GOT3 (cell line): ENCODE measurements at regions not wholly inside any gene's neighbourhood (a gene's known extent, or its start where the extent isn't known, plus 50 kb on each side); places are given as distances from the start of the nearest gene placed in this dataset.

Experiments
- DNase-seq: peaks from one replicate; lab custom pipeline; 2025; ENCODE audit warnings: mixed read lengths; lab: John Stamatoyannopoulos, UW

- DNase-seq = no peak
These were observed 100.1 kb upstream of the KLF3 start for GRCh38 chr4:38563707-38564495.

GRCh38 chr4:38565271-38566199, 98.5 kb upstream of the KLF3 start:
- no peak for DNase-seq

GRCh38 chr4:38566806-38567398, 97.1 kb upstream of the KLF3 start:
- no peak for DNase-seq

GRCh38 chr4:38567457-38567856, 96.5 kb upstream of the KLF3 start:
- DNase-seq = no peak

- no peak for DNase-seq
These were observed 95.2 kb upstream of the KLF3 start for GRCh38 chr4:38568768-38569167.

- no peak for DNase-seq
These were observed 93.2 kb upstream of the KLF3 start for GRCh38 chr4:38570647-38571276.

- DNase-seq = no peak
These were observed 91.2 kb upstream of the KLF3 start for GRCh38 chr4:38572793-38573192.

GRCh38 chr4:38574559-38575333, 89.3 kb upstream of the KLF3 start:
- no peak for DNase-seq

- no peak for DNase-seq
These were observed 87.2 kb upstream of the KLF3 start for GRCh38 chr4:38576767-38577166.

GRCh38 chr4:38577462-38577861, 86.5 kb upstream of the KLF3 start:
- no peak for DNase-seq

GRCh38 chr4:38581426-38582106, 82.4 kb upstream of the KLF3 start:
- no peak for DNase-seq

- DNase-seq = no peak
These were observed 81.6 kb upstream of the KLF3 start for GRCh38 chr4:38582445-38582844.

- no peak for DNase-seq
These were observed 81.0 kb upstream of the KLF3 start for GRCh38 chr4:38582889-38583470.

- no peak for DNase-seq
These were observed 78.1 kb upstream of the KLF3 start for GRCh38 chr4:38585871-38586270.

- DNase-seq = no peak
These were observed 76.9 kb upstream of the KLF3 start for GRCh38 chr4:38587106-38587505.

GRCh38 chr4:38590046-38590445, 74.0 kb upstream of the KLF3 start:
- DNase-seq = no peak

GRCh38 chr4:38591617-38592337, 72.2 kb upstream of the KLF3 start:
- DNase-seq = no peak

- DNase-seq = no peak
These were observed 65.5 kb upstream of the KLF3 start for GRCh38 chr4:38598489-38598888.

GRCh38 chr4:38600575-38600974, 63.4 kb upstream of the KLF3 start:
- DNase-seq = no peak
